PC-3 (cell line): ENCODE measurements at regions not wholly inside any gene's neighbourhood (a gene's known extent, or its start where the extent isn't known, plus 50 kb on each side); places are given as distances from the start of the nearest gene placed in this dataset.

Experiments
- ATAC-seq: fragments of 200-7000 bp; cut with Tn5 transposase; 2 replicates; pipeline ENCODE4 v1.9.1; 2020; ENCODE audit warnings: mild to moderate bottlenecking, moderate library complexity
- BruUV-seq: library from RNA; stranded (reverse); fragments of 400-500 nt; replicated peaks from 2 replicates; lab custom pipeline; 2021; lab: Mats Ljungman, UMichigan
- CTCF ChIA-PET: fragments of 300-600 bp; sonication (Branson Sonifier 250); formaldehyde crosslinking; loops from one replicate; lab custom pipeline; 2022; ENCODE audit warnings: antibody characterized with exemption; lab: Charles Lee
- POLR2A ChIA-PET: fragments of 300-600 bp; sonication (Branson Sonifier 250); formaldehyde crosslinking; loops from one replicate; lab custom pipeline; 2022; ENCODE audit warnings: antibody characterized with exemption; ENCODE audit not compliant: unreplicated experiment; lab: Charles Lee
- DNase-seq: peaks from one replicate; pipeline ENCODE4 v3.0.0-alpha.2; 2015
- H2AFZ ChIP-seq: fragments of 300-600 bp; sonication (generic); 2 replicates; pipeline ENCODE4 v1.6.0; 2016; ENCODE audit warnings: antibody characterized with exemption, low read length
- H3F3A ChIP-seq: fragments of 300-600 bp; sonication (generic); one replicate; pipeline ENCODE4 v1.6.0; 2017; ENCODE audit warnings: antibody characterized with exemption, low read length, control low read depth, mild to moderate bottlenecking; ENCODE audit not compliant: unreplicated experiment
- H3K27ac ChIP-seq: fragments of 300-600 bp; sonication (generic); 2 replicates; pipeline ENCODE4 v1.5.1; 2016; ENCODE audit warnings: mild to moderate bottlenecking, low read length
- H3K27me3 ChIP-seq: fragments of 300-600 bp; sonication (generic); 2 replicates; pipeline ENCODE4 v1.6.1; 2016; ENCODE audit warnings: low read length, mixed read lengths
- H3K36me3 ChIP-seq: fragments of 300-600 bp; sonication (generic); 2 replicates; pipeline ENCODE4 v1.6.1; 2016; ENCODE audit warnings: low read depth, mixed run types, low read length, mixed read lengths
- H3K4me1 ChIP-seq: fragments of 300-600 bp; sonication (generic); 2 replicates; pipeline ENCODE4 v1.5.1; 2016; ENCODE audit warnings: low read length; ENCODE audit not compliant: insufficient read depth
- H3K4me2 ChIP-seq: fragments of 300-600 bp; sonication (generic); 2 replicates; pipeline ENCODE4 v1.6.0; 2016; ENCODE audit warnings: low read length
- H3K4me3 ChIP-seq: fragments of 300-600 bp; sonication (generic); 2 replicates; pipeline ENCODE4 v1.5.1; 2016; ENCODE audit warnings: mild to moderate bottlenecking, low read length, mixed read lengths
- H3K79me2 ChIP-seq: fragments of 300-600 bp; sonication (generic); 2 replicates; pipeline ENCODE4 v1.6.1; 2017; ENCODE audit warnings: low read length, mixed read lengths
- H3K9ac ChIP-seq: fragments of 300-600 bp; sonication (generic); 2 replicates; pipeline ENCODE4 v1.6.0; 2016; ENCODE audit warnings: mild to moderate bottlenecking, low read length
- H3K9me2 ChIP-seq: fragments of 300-600 bp; sonication (generic); replicated peaks from 2 replicates; pipeline ENCODE4 v1.6.1; 2016; ENCODE audit warnings: mixed run types, low read length, mixed read lengths
- H3K9me3 ChIP-seq: fragments of 300-600 bp; sonication (generic); 2 replicates; pipeline ENCODE4 v1.6.1; 2016; ENCODE audit warnings: low read length, mixed read lengths
- H4K20me1 ChIP-seq: fragments of 300-600 bp; sonication (generic); 2 replicates; pipeline ENCODE4 v1.6.1; 2016; ENCODE audit warnings: low read length, mixed read lengths
- EZH2 ChIP-seq: fragments of 300-600 bp; sonication (generic); IDR thresholded peaks from one replicate; pipeline ENCODE4 v1.6.1; 2017; ENCODE audit warnings: antibody characterized with exemption, mild to moderate bottlenecking, low read length; ENCODE audit not compliant: unreplicated experiment
- EZH2phosphoT487 ChIP-seq: fragments of 300-600 bp; sonication (generic); IDR thresholded peaks from 2 replicates; pipeline ENCODE4 v1.6.1; 2018; ENCODE audit warnings: mild to moderate bottlenecking, antibody characterized with exemption, low read length, borderline replicate concordance
- intact Hi-C: fragments of 100-400 bp; cut with micrococcal nuclease; formaldehyde crosslinking; loops from 2 replicates; pipeline ENCODE4 v1.9.0; 2023
- TF ChIP-seq, protein P1 (sequence below): fragments of 300-600 bp; sonication (generic); conservative IDR thresholded peaks from 2 replicates; pipeline ENCODE4 v1.5.1; 2017; ENCODE audit warnings: antibody characterized with exemption, low read depth, mild to moderate bottlenecking, low read length

DNA sequence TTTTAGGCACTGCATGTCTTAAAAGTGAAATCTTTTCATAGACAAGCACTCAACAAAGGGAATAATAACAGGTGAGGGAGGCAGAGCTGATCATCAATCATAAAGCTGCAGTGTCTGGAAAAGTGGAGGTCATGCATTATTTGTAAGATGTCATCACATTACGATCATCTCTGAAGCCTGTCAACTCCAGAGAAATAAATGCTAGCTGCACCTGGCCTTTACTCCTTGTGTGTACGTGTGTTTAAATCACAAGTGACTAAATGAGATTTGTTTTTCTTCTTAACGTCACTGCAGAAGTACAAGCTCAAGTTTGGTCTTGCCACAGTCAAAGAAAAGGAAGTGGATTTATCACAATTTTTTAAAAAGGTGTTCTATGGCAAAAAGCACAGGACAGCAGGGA, 275.5 kb upstream of the SGK1 start:
- POLR2A ChIA-PET: no interaction called here
- H3K27ac ChIP-seq: no peak overlapping the region

DNA sequence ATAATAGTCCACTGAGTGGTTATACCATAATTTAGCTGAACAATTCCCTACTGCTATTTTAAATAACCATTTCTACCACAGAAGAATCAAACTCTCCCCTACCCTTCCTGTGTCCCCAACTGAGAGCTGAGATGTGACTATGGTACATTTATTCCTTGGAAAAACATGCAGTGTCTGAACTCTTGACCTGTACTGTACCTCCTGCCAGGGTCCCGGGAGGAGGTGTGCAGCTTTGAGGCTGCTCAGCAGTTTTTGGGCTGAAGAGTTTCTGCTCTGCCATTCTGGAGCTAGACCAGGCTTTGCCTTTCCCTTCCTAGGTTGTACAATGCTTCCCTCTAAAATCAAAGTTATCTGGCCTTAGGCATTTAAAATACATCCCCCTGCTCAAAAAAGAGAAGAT, 275.1 kb upstream of the SGK1 start:
- ATAC-seq: no peak
- Histone ChIP-seq H3K27ac (no peak overlapping the region), H3F3A (no peaks in the 10 kb centered on the region), H3K4me2 (no peak overlapping the region), H3K79me2 (no peaks in the 10 kb centered on the region), H3K9me2 (no peaks in the 10 kb centered on the region), H3K4me1 (peaks cover 15% of the 10 kb centered on the region), H3K27me3 (no peaks in the 10 kb centered on the region), H4K20me1 (no peaks in the 10 kb centered on the region), H3K36me3 (no peaks in the 10 kb centered on the region), H3K9ac (no peak overlapping the region), H2AFZ (no peak overlapping the region), H3K4me3 (no peak overlapping the region), H3K9me3 (no peaks in the 10 kb centered on the region)
- CTCF ChIA-PET: no interaction called here
- no TSS peak for BruUV-seq
- intact Hi-C loops: no loop called here
- POLR2A ChIA-PET: no interaction called here
- TF ChIP-seq EZH2phosphoT487 (no peak), EZH2 (no peak)
- TF ChIP-seq, protein P1, sequence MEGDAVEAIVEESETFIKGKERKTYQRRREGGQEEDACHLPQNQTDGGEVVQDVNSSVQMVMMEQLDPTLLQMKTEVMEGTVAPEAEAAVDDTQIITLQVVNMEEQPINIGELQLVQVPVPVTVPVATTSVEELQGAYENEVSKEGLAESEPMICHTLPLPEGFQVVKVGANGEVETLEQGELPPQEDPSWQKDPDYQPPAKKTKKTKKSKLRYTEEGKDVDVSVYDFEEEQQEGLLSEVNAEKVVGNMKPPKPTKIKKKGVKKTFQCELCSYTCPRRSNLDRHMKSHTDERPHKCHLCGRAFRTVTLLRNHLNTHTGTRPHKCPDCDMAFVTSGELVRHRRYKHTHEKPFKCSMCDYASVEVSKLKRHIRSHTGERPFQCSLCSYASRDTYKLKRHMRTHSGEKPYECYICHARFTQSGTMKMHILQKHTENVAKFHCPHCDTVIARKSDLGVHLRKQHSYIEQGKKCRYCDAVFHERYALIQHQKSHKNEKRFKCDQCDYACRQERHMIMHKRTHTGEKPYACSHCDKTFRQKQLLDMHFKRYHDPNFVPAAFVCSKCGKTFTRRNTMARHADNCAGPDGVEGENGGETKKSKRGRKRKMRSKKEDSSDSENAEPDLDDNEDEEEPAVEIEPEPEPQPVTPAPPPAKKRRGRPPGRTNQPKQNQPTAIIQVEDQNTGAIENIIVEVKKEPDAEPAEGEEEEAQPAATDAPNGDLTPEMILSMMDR: no peak
- no peak for DNase-seq

More for the DNA sequence above, 275.5 kb upstream of the SGK1 start:
- no peaks in the 10 kb centered on the region for H3K79me2 ChIP-seq
- H3K9ac ChIP-seq: no peak overlapping the region
- TF ChIP-seq, protein P1: no peak
- H3K4me1 ChIP-seq: peaks cover 15% of the 10 kb centered on the region
- H3K4me3 ChIP-seq: no peak overlapping the region
- no peaks in the 10 kb centered on the region for H3F3A ChIP-seq
- H3K27me3 ChIP-seq: no peaks in the 10 kb centered on the region
- no peak overlapping the region for H3K4me2 ChIP-seq
- H3K9me2 ChIP-seq: no peaks in the 10 kb centered on the region
- ATAC-seq (no peak), DNase-seq (no peak)
- H3K36me3 ChIP-seq: no peaks in the 10 kb centered on the region
- no peaks in the 10 kb centered on the region for H4K20me1 ChIP-seq
- CTCF ChIA-PET: no interaction called here
- intact Hi-C loops: no loop called here
- H2AFZ ChIP-seq: no peak overlapping the region
- no TSS peak for BruUV-seq
- H3K9me3 ChIP-seq: no peaks in the 10 kb centered on the region

DNA sequence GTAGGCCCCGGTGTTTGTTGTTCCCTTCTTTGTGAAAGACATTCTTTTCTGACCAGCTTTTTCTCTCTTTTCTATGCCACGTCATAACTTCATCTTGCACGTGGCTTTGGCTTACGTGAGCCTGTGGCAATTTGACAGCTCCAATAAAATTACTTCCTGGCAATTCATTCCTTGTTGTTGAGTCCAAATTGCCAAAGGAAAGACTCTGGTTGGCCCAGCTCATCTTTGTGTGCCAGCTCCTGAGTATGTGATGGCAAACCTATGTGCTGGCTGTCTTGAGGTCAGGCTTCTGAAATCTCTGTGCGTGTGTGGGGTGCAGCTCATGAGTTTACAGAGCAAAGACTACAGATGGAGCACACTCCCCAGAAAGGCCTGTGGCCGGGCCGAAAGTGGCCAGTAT, 272.5 kb upstream of the SGK1 start:
- CTCF ChIA-PET: no interaction called here
- 0 out of 2 replicates have a peak overlapping the region, but pooled peaks have one; percentile 14 for H2AFZ ChIP-seq
- H3K9me2 ChIP-seq: no peaks in the 10 kb centered on the region
- H3K4me1 ChIP-seq: peaks cover 15% of the 10 kb centered on the region
- no TSS peak for BruUV-seq
- H3K4me2 ChIP-seq: peak overlapping the region; percentile 65; the same call in 1 of the 2 replicates
- H3K79me2 ChIP-seq: no peaks in the 10 kb centered on the region
- H3K9ac ChIP-seq: peak overlapping the region; percentile 86
- DNase-seq (peak; percentile 45), ATAC-seq (no peak)
- intact Hi-C loops: no loop called here
- H4K20me1 ChIP-seq: no peaks in the 10 kb centered on the region
- peak overlapping the region; percentile 98 for H3K27ac ChIP-seq
- no peaks in the 10 kb centered on the region for H3K27me3 ChIP-seq
- no peak overlapping the region for H3K4me3 ChIP-seq
- TF ChIP-seq EZH2 (no peak), EZH2phosphoT487 (no peak)
- TF ChIP-seq, protein P1: no peak
- POLR2A ChIA-PET: no interaction called here
- no peaks in the 10 kb centered on the region for H3F3A ChIP-seq
- H3K36me3 ChIP-seq: no peaks in the 10 kb centered on the region
- H3K9me3 ChIP-seq: no peaks in the 10 kb centered on the region
